ENCODE measurements at regions not wholly inside any gene's neighbourhood (a gene's known extent, or its start where the extent isn't known, plus 50 kb on each side); places are given as distances from the start of the nearest gene placed in this dataset.

GRCh38 chr14:86518298-86518697, 988.4 kb downstream of the FLRT2 start:
- TF ChIP-seq CTCF (IDR thresholded peaks at IDR 0.05) (no peak), POLR2AphosphoS5 (IDR thresholded peaks at IDR 0.05; ENCODE audit: low read depth, low read length) (no peak), TCF7L2 (IDR thresholded peaks at IDR 0.05; ENCODE audit: low read depth, low read length) (no peak)
- TF ChIP-seq, protein P1, sequence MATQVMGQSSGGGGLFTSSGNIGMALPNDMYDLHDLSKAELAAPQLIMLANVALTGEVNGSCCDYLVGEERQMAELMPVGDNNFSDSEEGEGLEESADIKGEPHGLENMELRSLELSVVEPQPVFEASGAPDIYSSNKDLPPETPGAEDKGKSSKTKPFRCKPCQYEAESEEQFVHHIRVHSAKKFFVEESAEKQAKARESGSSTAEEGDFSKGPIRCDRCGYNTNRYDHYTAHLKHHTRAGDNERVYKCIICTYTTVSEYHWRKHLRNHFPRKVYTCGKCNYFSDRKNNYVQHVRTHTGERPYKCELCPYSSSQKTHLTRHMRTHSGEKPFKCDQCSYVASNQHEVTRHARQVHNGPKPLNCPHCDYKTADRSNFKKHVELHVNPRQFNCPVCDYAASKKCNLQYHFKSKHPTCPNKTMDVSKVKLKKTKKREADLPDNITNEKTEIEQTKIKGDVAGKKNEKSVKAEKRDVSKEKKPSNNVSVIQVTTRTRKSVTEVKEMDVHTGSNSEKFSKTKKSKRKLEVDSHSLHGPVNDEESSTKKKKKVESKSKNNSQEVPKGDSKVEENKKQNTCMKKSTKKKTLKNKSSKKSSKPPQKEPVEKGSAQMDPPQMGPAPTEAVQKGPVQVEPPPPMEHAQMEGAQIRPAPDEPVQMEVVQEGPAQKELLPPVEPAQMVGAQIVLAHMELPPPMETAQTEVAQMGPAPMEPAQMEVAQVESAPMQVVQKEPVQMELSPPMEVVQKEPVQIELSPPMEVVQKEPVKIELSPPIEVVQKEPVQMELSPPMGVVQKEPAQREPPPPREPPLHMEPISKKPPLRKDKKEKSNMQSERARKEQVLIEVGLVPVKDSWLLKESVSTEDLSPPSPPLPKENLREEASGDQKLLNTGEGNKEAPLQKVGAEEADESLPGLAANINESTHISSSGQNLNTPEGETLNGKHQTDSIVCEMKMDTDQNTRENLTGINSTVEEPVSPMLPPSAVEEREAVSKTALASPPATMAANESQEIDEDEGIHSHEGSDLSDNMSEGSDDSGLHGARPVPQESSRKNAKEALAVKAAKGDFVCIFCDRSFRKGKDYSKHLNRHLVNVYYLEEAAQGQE (IDR thresholded peaks at IDR 0.05; ENCODE audit: insufficient read depth in 1 of 2, low read depth in 2 of 2, low read length in 1 of 2), result no peak

All from Panc1 (cell line).